ENCODE measurements at regions not wholly inside any gene's neighbourhood (a gene's known extent, or its start where the extent isn't known, plus 50 kb on each side); places are given as distances from the start of the nearest gene placed in this dataset.

DNA sequence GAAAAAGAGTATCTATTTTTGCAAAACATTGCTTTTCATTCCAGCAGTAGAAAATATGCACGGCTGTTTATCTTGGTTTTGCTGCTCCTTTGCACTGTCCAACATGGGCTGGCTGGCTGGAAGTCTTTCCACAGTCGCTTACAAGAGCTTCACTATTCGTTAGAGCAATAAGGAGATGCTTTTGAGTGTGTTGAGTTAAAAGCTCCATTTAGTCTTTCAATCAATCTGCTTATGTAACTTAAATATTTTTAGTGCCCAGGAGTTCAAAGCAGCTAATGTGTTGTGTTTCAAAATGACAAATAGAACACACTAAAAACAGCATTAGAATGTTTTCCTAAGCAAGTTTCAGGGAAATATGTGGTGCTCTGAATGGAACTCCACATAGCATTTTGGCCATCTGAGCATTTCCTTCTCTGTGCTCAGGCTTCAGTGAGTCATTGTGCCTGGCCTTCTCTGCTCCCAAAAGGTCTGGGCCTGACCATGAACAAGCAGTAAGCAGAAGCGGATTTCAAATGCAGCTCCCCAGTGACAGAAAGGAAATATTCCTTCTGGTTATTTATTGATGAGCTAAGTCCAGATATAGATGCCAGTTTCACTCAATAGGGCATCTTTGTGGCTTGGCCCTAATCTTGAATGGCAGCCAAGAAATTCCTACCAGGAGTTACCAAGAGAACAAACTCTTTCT lies 580.3 kb downstream of the TENT5A start:
- Histone ChIP-seq H3K4me1 (ENCODE audit: control insufficient read depth, insufficient read depth, low read length) (no peaks in the 10 kb centered on the region), H3K4me3 (ENCODE audit: low read depth in 2 of 2, low read length in 2 of 2) (no peak overlapping the region), H3K27ac (ENCODE audit: low read length) (no peak overlapping the region), H3K9me3 (ENCODE audit: control insufficient read depth, insufficient read depth, low read depth, low read length) (no peaks in the 10 kb centered on the region), H3K36me3 (ENCODE audit: control insufficient read depth, insufficient read depth, low read length) (no peaks in the 10 kb centered on the region; the same call in 1 of the 2 replicates), H3K27me3 (ENCODE audit: control insufficient read depth, insufficient read depth, low read length) (no peaks in the 10 kb centered on the region)
- no TSS peak for BruUV-seq (replicated peaks)
- ChIA-PET POLR2A (no interaction called here), CTCF (no interaction called here)
- intact Hi-C loops (cut with micrococcal nuclease; ENCODE audit: unreplicated experiment): no loop called here
- DNase-seq (ENCODE audit: low read depth, low spot score) (no peak), ATAC-seq (no peak)
- TF ChIP-seq, protein P1, sequence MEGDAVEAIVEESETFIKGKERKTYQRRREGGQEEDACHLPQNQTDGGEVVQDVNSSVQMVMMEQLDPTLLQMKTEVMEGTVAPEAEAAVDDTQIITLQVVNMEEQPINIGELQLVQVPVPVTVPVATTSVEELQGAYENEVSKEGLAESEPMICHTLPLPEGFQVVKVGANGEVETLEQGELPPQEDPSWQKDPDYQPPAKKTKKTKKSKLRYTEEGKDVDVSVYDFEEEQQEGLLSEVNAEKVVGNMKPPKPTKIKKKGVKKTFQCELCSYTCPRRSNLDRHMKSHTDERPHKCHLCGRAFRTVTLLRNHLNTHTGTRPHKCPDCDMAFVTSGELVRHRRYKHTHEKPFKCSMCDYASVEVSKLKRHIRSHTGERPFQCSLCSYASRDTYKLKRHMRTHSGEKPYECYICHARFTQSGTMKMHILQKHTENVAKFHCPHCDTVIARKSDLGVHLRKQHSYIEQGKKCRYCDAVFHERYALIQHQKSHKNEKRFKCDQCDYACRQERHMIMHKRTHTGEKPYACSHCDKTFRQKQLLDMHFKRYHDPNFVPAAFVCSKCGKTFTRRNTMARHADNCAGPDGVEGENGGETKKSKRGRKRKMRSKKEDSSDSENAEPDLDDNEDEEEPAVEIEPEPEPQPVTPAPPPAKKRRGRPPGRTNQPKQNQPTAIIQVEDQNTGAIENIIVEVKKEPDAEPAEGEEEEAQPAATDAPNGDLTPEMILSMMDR (IDR thresholded peaks at IDR 0.05): no peak
- no peak for TF ChIP-seq POLR2AphosphoS5 (IDR thresholded peaks at IDR 0.05; ENCODE audit: low read depth, low read length)
- no peak for TF ChIP-seq REST (IDR thresholded peaks at IDR 0.05; ENCODE audit: insufficient read depth in 1 of 2, low read depth in 2 of 2, low read length in 1 of 2)
- no peak for TF ChIP-seq TCF7L2 (IDR thresholded peaks at IDR 0.05; ENCODE audit: low read depth, low read length)
- no peak for TF ChIP-seq SIN3A (IDR thresholded peaks at IDR 0.05; ENCODE audit: borderline replicate concordance, insufficient read depth, low read depth, low read length)
- in situ Hi-C loops (cut with HindIII; ENCODE audit: low pct_unique_long_range_greater_than_20kb, low sequenced_read_pairs): no loop called here

GRCh38 chr6:81169166-81169565 lies 583.3 kb downstream of the TENT5A start:
- Histone ChIP-seq H3K27ac (ENCODE audit: low read length) (no peak overlapping the region), H3K36me3 (ENCODE audit: control insufficient read depth, insufficient read depth, low read length) (no peaks in the 10 kb centered on the region; the same call in 1 of the 2 replicates), H3K4me1 (ENCODE audit: control insufficient read depth, insufficient read depth, low read length) (no peaks in the 10 kb centered on the region), H3K4me3 (ENCODE audit: low read depth in 2 of 2, low read length in 2 of 2) (no peak overlapping the region), H3K27me3 (ENCODE audit: control insufficient read depth, insufficient read depth, low read length) (no peaks in the 10 kb centered on the region), H3K9me3 (ENCODE audit: control insufficient read depth, insufficient read depth, low read depth, low read length) (no peaks in the 10 kb centered on the region)
- in situ Hi-C loops (cut with HindIII; ENCODE audit: low pct_unique_long_range_greater_than_20kb, low sequenced_read_pairs) (no loop called here), intact Hi-C loops (cut with micrococcal nuclease; ENCODE audit: unreplicated experiment) (no loop called here)
- TF ChIP-seq, protein P1 (IDR thresholded peaks at IDR 0.05): no peak
- no peak for TF ChIP-seq SIN3A (IDR thresholded peaks at IDR 0.05; ENCODE audit: borderline replicate concordance, insufficient read depth, low read depth, low read length)
- TF ChIP-seq POLR2AphosphoS5 (IDR thresholded peaks at IDR 0.05; ENCODE audit: low read depth, low read length): no peak
- no peak for TF ChIP-seq TCF7L2 (IDR thresholded peaks at IDR 0.05; ENCODE audit: low read depth, low read length)
- TF ChIP-seq REST (IDR thresholded peaks at IDR 0.05; ENCODE audit: insufficient read depth in 1 of 2, low read depth in 2 of 2, low read length in 1 of 2): no peak
- no TSS peak for BruUV-seq (replicated peaks)
- ATAC-seq (no peak), DNase-seq (ENCODE audit: low read depth, low spot score) (no peak)
- ChIA-PET POLR2A (no interaction called here), CTCF (no interaction called here)
